Stomach smooth muscle (tissue), 2 donors: ENCODE measurements at regions not wholly inside any gene's neighbourhood (a gene's known extent, or its start where the extent isn't known, plus 50 kb on each side); places are given as distances from the start of the nearest gene placed in this dataset.

Source experiments
- H3K27ac ChIP-seq: one replicate; pipeline ENCODE4 v1.7.0; 2013; ENCODE audit warnings: mild to moderate bottlenecking, low read length, inconsistent platforms
- H3K27me3 ChIP-seq, 2 donors: one replicate each; pipeline ENCODE4 v1.7.0; 2013; ENCODE audit warnings: low read length in 2 of 2; ENCODE audit not compliant: insufficient read depth in 2 of 2, control insufficient read depth in 1 of 2
- H3K36me3 ChIP-seq, 2 donors: one replicate each; pipeline ENCODE4 v1.7.0; 2013; ENCODE audit warnings: low read length in 2 of 2; ENCODE audit not compliant: control insufficient read depth in 2 of 2, insufficient read depth in 2 of 2
- H3K4me1 ChIP-seq: one replicate; pipeline ENCODE4 v1.7.0; 2013; ENCODE audit warnings: low read length; ENCODE audit not compliant: control insufficient read depth, insufficient read depth
- H3K4me3 ChIP-seq, 2 donors: one replicate each; pipeline ENCODE4 v1.7.0; 2013; ENCODE audit warnings: low read length in 2 of 2
- H3K9ac ChIP-seq, 2 donors: one replicate each; pipeline ENCODE4 v1.7.0; 2013; ENCODE audit warnings: low read length in 2 of 2, mild to moderate bottlenecking in 1 of 2
- H3K9me3 ChIP-seq, 2 donors: one replicate each; pipeline ENCODE4 v1.7.0; 2013; ENCODE audit warnings: low read length in 2 of 2; ENCODE audit not compliant: control insufficient read depth in 2 of 2
- donor health status: healthy.
- donor health status: Pancreatic carcinoma.

DNA sequence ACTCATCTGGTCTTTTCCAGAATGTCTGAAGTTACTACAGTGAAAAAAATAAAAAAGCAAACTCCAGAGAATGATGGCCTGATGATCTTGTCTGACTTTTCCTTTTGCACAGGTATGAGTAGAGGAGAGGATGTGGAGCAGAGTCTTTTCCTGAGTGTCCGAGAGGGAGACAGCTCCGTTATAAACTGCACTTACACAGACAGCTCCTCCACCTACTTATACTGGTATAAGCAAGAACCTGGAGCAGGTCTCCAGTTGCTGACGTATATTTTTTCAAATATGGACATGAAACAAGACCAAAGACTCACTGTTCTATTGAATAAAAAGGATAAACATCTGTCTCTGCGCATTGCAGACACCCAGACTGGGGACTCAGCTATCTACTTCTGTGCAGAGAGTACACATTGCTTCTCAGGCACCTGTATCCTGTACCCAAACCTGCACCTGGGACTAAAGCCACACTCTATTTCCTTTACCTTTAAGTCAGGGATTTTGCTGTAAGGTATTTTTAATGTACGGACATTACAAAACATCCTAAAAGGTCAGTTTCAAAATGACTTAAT, 75.8 kb upstream of the OR4E1 start:
- no peak overlapping the region for H3K27ac ChIP-seq
- no peak overlapping the region for H3K9ac ChIP-seq
- H3K4me1 ChIP-seq = no peaks in the 10 kb centered on the region
- no peak overlapping the region for H3K4me3 ChIP-seq
- peaks cover 0 to 3% of the 10 kb centered on the region in 2 donors for H3K27me3 ChIP-seq
- H3K9me3 ChIP-seq = no peaks in the 10 kb centered on the region
- H3K36me3 ChIP-seq = no peaks in the 10 kb centered on the region

DNA sequence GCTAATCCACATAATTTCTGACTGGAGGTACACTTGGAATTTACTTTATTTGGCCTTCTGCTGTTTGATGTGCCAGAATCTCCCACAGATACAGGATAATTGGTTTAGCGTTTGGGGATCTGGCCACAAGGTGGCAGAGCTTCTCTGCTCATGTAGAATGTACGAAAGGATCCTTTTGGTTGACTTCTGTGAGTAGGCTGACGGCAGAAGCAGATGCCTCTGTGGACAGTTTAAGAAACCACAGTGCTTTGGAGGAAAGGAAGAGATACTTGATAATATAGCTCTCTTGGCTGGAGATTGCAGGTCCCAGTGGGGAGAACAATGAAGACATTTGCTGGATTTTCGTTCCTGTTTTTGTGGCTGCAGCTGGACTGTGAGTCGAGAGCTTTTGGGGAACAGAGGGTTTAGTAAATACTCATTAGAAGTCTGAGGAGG, 75.3 kb upstream of the OR4E1 start:
- Histone ChIP-seq H3K4me3 (no peak overlapping the region), H3K27me3 (peaks cover 0 to 3% of the 10 kb centered on the region in 2 donors), H3K36me3 (no peaks in the 10 kb centered on the region)

DNA sequence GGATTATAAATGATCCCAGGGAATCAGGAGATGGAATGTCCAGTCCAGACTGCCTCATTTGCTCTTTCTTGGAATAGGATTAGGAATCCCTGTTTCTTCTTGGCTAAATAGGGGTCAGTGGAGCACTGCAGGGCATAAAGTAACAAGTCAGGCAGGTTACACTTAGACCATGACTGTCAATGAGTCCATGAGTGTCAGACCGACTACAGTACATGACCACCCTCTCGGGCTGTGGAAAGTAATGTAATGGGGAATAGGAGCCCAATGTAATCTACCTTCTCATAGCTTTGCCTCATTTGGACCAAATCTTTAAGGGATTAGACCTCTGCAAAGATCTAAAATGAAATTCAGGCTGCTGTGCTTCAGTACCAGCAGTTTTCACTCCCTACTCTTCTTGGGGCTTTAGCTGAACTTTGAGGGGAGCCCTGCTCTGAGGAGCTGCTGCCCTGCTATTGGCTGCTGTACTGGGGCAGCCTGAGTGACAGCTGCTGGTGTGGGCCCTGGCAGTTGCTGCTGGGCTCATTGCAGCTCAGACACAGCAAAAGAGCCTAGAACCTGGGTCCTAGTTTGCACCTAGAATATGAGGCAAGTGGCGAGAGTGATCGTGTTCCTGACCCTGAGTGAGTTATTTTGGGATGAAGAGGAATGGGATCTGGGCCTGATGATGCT, 62.2 kb upstream of the OR4E1 start:
- Histone ChIP-seq H3K4me1 (no peaks in the 10 kb centered on the region), H3K4me3 (no peak overlapping the region), H3K27ac (no peak overlapping the region), H3K27me3 (peaks cover 0 to 5% of the 10 kb centered on the region in 2 donors), H3K36me3 (no peaks in the 10 kb centered on the region), H3K9me3 (no peaks in the 10 kb centered on the region), H3K9ac (no peak overlapping the region)

More for the DNA sequence above, 75.3 kb upstream of the OR4E1 start:
- no peak overlapping the region for H3K27ac ChIP-seq
- no peaks in the 10 kb centered on the region for H3K9me3 ChIP-seq
- H3K4me1 ChIP-seq = no peaks in the 10 kb centered on the region
- no peak overlapping the region for H3K9ac ChIP-seq

DNA sequence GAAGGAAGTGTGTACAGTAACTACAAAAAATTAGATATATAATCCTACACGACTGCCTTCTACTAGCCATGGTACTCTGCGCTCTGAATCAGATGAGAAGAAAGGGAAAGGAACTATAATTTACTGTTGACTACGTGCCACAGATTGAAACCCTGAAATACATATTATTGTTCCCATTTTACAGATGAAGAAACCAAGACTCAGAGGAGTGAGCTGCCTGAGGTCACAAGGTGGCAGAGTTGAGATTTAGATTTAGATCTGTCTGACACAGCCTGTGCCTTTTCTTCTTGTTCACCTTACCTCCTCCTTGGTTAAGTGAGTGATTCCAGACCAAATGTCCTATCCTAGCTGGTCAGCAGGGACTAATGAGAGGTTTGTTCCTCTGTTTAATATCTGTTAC, 61.6 kb upstream of the OR4E1 start:
- Histone ChIP-seq H3K36me3 (no peaks in the 10 kb centered on the region), H3K9ac (no peak overlapping the region)

DNA sequence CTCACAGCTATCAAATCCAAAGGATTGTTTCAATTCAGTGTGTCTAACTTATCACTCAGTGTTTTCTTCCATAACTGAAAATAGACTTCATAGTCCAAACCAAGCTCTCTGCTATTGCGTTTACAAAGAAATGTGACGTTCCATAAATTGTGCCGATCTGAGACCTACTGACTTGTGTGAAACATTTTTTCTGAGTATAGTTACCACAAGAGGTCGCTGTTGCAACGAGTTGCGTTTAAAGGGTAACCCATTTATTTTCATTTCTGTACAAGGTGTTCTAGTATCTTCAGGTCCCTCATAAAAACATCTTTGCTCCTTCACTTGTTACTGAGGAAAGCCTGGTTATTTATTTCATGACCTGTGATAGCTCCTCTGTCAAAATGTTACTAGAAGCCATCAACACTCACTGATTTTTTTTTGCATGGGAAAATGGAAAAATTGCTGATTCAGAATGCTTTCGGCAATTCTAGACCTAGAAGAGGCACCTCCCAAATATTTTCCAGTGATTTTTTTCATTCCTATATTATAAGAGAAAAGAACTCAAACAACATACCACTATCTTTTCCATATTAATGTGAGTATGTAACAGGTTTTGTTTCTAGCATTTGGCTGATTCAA, 60.9 kb upstream of the OR4E1 start:
- no peak overlapping the region for H3K27ac ChIP-seq
- H3K9me3 ChIP-seq = no peaks in the 10 kb centered on the region
- H3K9ac ChIP-seq = no peak overlapping the region
- no peak overlapping the region for H3K4me3 ChIP-seq
- peaks cover 0 to 5% of the 10 kb centered on the region in 2 donors for H3K27me3 ChIP-seq
- H3K4me1 ChIP-seq = no peaks in the 10 kb centered on the region
- no peaks in the 10 kb centered on the region for H3K36me3 ChIP-seq

More for the DNA sequence above, 61.6 kb upstream of the OR4E1 start:
- no peak overlapping the region for H3K4me3 ChIP-seq
- H3K27me3 ChIP-seq = peaks cover 0 to 5% of the 10 kb centered on the region in 2 donors
- H3K4me1 ChIP-seq = no peaks in the 10 kb centered on the region
- no peaks in the 10 kb centered on the region for H3K9me3 ChIP-seq
- no peak overlapping the region for H3K27ac ChIP-seq

DNA sequence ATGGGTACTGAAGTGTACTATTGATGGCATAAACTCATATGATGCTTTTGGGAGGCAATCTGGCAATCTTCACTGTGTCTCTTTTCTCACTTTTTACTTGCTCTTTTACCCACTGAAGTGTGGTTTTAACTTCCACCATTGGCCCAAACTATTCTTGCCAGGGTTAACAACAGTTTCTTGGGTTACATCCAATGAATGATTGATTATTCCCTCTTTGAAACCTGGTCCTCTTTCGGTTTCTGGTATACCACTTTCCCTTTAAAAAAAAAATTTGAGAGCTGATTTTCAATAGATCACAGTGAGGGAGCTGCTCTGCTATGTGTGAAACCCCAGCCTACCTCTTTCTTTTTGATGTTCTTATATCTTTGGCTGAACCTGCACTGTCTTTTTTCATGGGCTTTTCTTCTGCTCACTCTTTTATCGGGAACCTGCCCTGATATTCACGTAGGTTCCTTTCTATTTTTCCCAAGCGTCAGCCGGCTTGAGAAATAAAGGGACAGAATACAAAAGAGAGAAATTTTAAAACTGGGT, 56.1 kb upstream of the OR4E1 start:
- Histone ChIP-seq H3K4me1 (no peaks in the 10 kb centered on the region), H3K27me3 (no peaks in the 10 kb centered on the region), H3K36me3 (no peaks in the 10 kb centered on the region), H3K4me3 (no peak overlapping the region), H3K27ac (no peak overlapping the region), H3K9ac (no peak overlapping the region), H3K9me3 (no peaks in the 10 kb centered on the region)

DNA sequence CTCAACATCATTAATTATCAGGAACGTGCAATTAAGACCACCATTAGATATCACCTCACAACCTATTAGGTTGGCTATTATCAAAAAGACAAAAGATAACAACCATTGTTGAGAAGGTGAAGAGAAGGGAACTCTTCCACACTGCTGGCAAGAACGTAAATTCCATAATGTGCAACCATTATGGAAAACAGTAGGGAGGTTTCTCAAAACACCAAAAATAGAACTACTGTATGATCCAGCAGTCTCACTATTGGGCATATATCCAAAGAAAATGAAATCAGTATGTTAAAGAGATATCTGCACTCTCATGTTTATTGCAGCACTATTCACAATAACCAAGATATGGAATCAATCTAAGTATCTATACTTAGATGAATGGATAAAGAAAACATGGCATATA, 51.6 kb upstream of the OR4E1 start:
- Histone ChIP-seq H3K27me3 (peaks cover 2 to 4% of the 10 kb centered on the region in 2 donors), H3K9ac (no peak overlapping the region), H3K4me1 (no peaks in the 10 kb centered on the region), H3K36me3 (no peaks in the 10 kb centered on the region), H3K27ac (no peak overlapping the region), H3K4me3 (no peak overlapping the region), H3K9me3 (no peaks in the 10 kb centered on the region)

DNA sequence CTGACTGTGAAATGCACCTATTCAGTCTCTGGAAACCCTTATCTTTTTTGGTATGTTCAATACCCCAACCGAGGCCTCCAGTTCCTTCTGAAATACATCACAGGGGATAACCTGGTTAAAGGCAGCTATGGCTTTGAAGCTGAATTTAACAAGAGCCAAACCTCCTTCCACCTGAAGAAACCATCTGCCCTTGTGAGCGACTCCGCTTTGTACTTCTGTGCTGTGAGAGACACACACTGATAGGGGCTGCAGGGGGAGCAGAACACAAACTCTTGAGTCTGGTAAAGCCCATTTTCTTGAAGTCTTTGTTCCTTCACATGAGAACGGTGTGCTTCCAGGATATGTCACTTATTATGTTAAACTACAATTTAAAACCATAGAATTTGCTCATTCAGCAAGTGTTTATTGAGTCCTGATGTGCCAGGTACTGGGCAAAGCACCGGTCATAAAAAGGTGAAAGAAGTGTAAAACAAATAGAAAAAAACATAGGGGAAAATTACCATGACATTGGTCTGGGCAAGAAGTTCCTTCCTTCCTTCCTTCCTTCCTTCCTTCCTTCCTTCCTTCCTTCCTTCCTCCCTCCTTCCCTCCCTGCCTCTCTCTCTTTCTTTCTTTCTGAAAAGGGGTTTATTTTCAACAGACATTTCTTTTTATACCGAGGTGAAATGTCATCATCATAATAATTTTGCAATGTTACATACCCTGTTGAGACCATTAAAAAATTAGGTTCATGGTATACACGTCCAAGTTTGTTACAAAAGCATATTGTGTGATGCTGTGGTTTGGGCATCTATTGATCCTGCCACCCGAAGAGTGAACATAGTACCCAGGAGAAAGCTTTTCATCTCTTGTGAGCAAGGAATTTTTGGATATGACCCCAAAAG, 50.7 kb upstream of the OR4E1 start:
- H3K27ac ChIP-seq = no peak overlapping the region

DNA sequence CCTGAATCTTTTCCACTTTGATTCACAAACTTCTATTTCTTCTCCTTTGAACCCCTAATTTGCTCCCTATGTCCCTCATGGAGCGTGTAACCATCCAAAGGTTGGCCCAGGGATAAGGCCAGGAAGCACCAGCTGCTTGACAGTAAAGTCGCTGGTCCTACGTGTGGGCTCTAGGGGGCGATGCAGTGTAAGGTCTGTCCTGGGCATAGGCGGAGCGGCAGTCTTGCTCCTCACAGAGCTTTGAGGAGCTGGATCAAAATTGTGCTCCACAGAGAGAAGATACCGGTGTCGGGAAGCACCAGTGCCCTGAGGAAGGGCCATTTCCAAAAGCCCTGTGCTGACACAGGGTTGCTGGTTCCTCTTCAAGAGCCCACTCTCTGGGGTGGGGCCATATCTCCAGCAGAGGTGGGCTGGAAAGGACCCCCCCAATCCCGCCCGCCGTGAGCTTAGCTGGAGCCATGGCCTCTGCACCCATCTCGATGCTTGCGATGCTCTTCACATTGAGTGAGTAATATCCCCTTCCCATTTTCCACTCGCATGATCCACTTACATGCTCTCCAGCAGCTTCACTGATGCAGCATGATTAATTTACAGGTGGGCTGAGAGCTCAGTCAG, 49.9 kb upstream of the OR4E1 start:
- Histone ChIP-seq H3K4me1 (no peaks in the 10 kb centered on the region), H3K36me3 (no peaks in the 10 kb centered on the region), H3K27me3 (peaks cover 2 to 7% of the 10 kb centered on the region in 2 donors), H3K27ac (no peak overlapping the region), H3K9me3 (no peaks in the 10 kb centered on the region), H3K9ac (no peak overlapping the region), H3K4me3 (no peak overlapping the region)

More for the DNA sequence above, 50.7 kb upstream of the OR4E1 start:
- Histone ChIP-seq H3K9me3 (no peaks in the 10 kb centered on the region), H3K36me3 (no peaks in the 10 kb centered on the region), H3K4me3 (no peak overlapping the region), H3K27me3 (peaks cover 2 to 6% of the 10 kb centered on the region in 2 donors), H3K4me1 (no peaks in the 10 kb centered on the region), H3K9ac (no peak overlapping the region)
